NT2/D1 (cell line): ENCODE measurements at regions not wholly inside any gene's neighbourhood (a gene's known extent, or its start where the extent isn't known, plus 50 kb on each side); places are given as distances from the start of the nearest gene placed in this dataset.
"Not testable (repeated sequence)": the region's sequence is repeated elsewhere in the genome, so short reads cannot be mapped to it uniquely, and the experiment has no call there.

Source experiments
- SUZ12 ChIP-seq: IDR thresholded peaks from 2 replicates; pipeline ENCODE4 v1.6.1; 2011; ENCODE audit not compliant: insufficient read length, insufficient read depth; ENCODE audit errors: extremely low read depth
- YY1 ChIP-seq: IDR thresholded peaks from 2 replicates; pipeline ENCODE4 v1.6.1; 2011; ENCODE audit not compliant: insufficient read length, insufficient read depth
- ZNF274 ChIP-seq: IDR thresholded peaks from 2 replicates; pipeline ENCODE4 v1.6.1; 2011; ENCODE audit warnings: mild to moderate bottlenecking, low read depth, low read length

GRCh38 chr21:31583937-31584336 is 75.6 kb upstream of the SOD1 start:
- TF ChIP-seq YY1, ZNF274, SUZ12: not testable (repeated sequence)
